K562 (cell line): ENCODE measurements at regions not wholly inside any gene's neighbourhood (a gene's known extent, or its start where the extent isn't known, plus 50 kb on each side); places are given as distances from the start of the nearest gene placed in this dataset.

Experiments
- ATAC-seq: fragments of 200-7000 bp; cut with Tn5 transposase; 3 replicates; pipeline ENCODE4 v1.9.1; 2020; ENCODE audit warnings: moderate library complexity
- BruUV-seq: library from RNA; stranded (reverse); fragments of 400-500 nt; replicated peaks from 2 replicates; lab custom pipeline; 2021; lab: Mats Ljungman, UMichigan
- CTCF ChIA-PET: fragments of 300-600 bp; formaldehyde crosslinking; extraction: SDS; loops from one replicate; lab custom pipeline; 2021; ENCODE audit warnings: low intra/inter-chr PET ratio; lab: Yijun Ruan, JAX
- POLR2A ChIA-PET: fragments of 300-600, 350-650 bp; sonication (Branson Sonifier 250); formaldehyde crosslinking; extraction: SDS; loops from one replicate; lab custom pipeline; 2021; ENCODE audit warnings: antibody characterized with exemption, inconsistent platforms; lab: Yijun Ruan, JAX
- DNase-seq, 4 experiments: peaks; one replicate each; pipeline versions ENCODE4 v3.0.0 to v3.0.0-alpha.2; 2011 to 2018; ENCODE audit warnings: low spot score in 3 of 4, mixed read lengths in 3 of 4; ENCODE audit errors: extremely low read depth in 1 of 4
- FAIRE-seq: peaks from 2 replicates; lab custom pipeline; 2011; peaks lifted over from hg19 to GRCh38; lab: Jason Lieb, UNC
- H2AFZ ChIP-seq: 2 replicates; pipeline ENCODE4 v1.6.0; 2011; ENCODE audit warnings: low read depth, low read length, control low read depth, inconsistent platforms
- H3K27ac ChIP-seq: fragments of 200-600 bp; 3 replicates; pipeline ENCODE4 v1.8.0; 2011; ENCODE audit warnings: low read depth, mild to moderate bottlenecking, control low read depth, inconsistent platforms, low read length, moderate library complexity, mixed read lengths; ENCODE audit errors: extremely low read depth
- H3K27me3 ChIP-seq, 2 experiments: fragments of 300-600 bp in 1 of 2; 2 replicates in 1 of 2; 3 replicates in 1 of 2; pipeline versions ENCODE4 v1.6.0 to v1.8.0; 2011; ENCODE audit warnings: inconsistent platforms in 2 of 2, low read length in 2 of 2, mild to moderate bottlenecking in 1 of 2, mixed read lengths in 1 of 2, moderate library complexity in 1 of 2; ENCODE audit not compliant: control insufficient read depth in 2 of 2, insufficient read depth in 2 of 2
- H3K36me3 ChIP-seq: fragments of 300-600 bp; 3 replicates; pipeline ENCODE4 v1.8.0; 2011; ENCODE audit warnings: mild to moderate bottlenecking, low read length, inconsistent platforms; ENCODE audit not compliant: control insufficient read depth, insufficient read depth
- H3K4me1 ChIP-seq, 2 experiments: fragments of 200-600 bp in 1 of 2; replicated peaks in 1 of 2; 2 replicates in 1 of 2; 3 replicates in 1 of 2; pipeline versions ENCODE4 v1.5.1 to v1.8.0; 2011; ENCODE audit warnings: inconsistent platforms in 2 of 2, low read length in 2 of 2, mild to moderate bottlenecking in 1 of 2, mixed read lengths in 1 of 2, moderate library complexity in 1 of 2; ENCODE audit not compliant: control insufficient read depth in 2 of 2, insufficient read depth in 2 of 2
- H3K4me2 ChIP-seq: 2 replicates; pipeline ENCODE4 v1.6.1; 2011; ENCODE audit warnings: low read length, control low read depth, inconsistent platforms, mixed read lengths; ENCODE audit not compliant: insufficient read depth
- H3K4me3 ChIP-seq: fragments of 200-600 bp; sonication (generic), shearing (Covaris generic); 2 replicates; pipeline ENCODE4 v1.5.1; 2016; ENCODE audit warnings: control low read depth, inconsistent platforms
- H3K79me2 ChIP-seq: fragments of 200-600 bp; 3 replicates; pipeline ENCODE4 v1.8.0; 2011; ENCODE audit warnings: low read length, inconsistent platforms; ENCODE audit not compliant: control insufficient read depth, insufficient read depth
- H3K9ac ChIP-seq, 2 experiments: 2 replicates each; pipeline versions ENCODE4 v1.6.0 to v1.6.1; 2011; ENCODE audit warnings: low read depth in 2 of 2, low read length in 2 of 2, control low read depth in 1 of 2, inconsistent platforms in 1 of 2, mild to moderate bottlenecking in 1 of 2, mixed read lengths in 1 of 2; ENCODE audit not compliant: insufficient read depth in 1 of 2
- H3K9me1 ChIP-seq: one replicate; pipeline ENCODE4 v1.6.0; 2011; ENCODE audit warnings: inconsistent platforms, mild to moderate bottlenecking, low read length, moderate library complexity; ENCODE audit not compliant: control insufficient read depth, insufficient read depth
- H3K9me3 ChIP-seq: replicated peaks from 2 replicates; pipeline ENCODE4 v1.5.1; 2011; ENCODE audit warnings: low read depth, low read length, inconsistent platforms; ENCODE audit not compliant: control insufficient read depth, insufficient read depth
- H4K20me1 ChIP-seq: replicated peaks from 2 replicates; pipeline ENCODE4 v1.6.1; 2011; ENCODE audit warnings: low read length, inconsistent platforms, mixed read lengths; ENCODE audit not compliant: control insufficient read depth, insufficient read depth
- CBX3 ChIP-seq, 2 experiments: IDR thresholded peaks; 1 replicate in 1 of 2; 2 replicates in 1 of 2; pipeline ENCODE4 v1.6.1; 2012; ENCODE audit warnings: inconsistent platforms in 2 of 2, low read length in 2 of 2, borderline replicate concordance in 1 of 2, control low read depth in 1 of 2
- CXXC5 ChIP-seq: fragments of 250-450 bp; sonication (Bioruptor Pico); IDR thresholded peaks from 2 replicates; pipeline ENCODE4 v1.8.0; 2022; ENCODE audit warnings: inconsistent platforms, mild to moderate bottlenecking, moderate library complexity
- MED1 ChIP-seq: sonication (generic); formaldehyde crosslinking; IDR thresholded peaks from 2 replicates; pipeline ENCODE4 v1.8.1; 2023; ENCODE audit warnings: missing genetic modification reagents, borderline replicate concordance
- RAD21 ChIP-seq, 2 experiments: fragments of 250-450 bp in 1 of 2; fragments of 450-650 bp in 1 of 2; sonication (Bioruptor Pico) in 1 of 2; formaldehyde crosslinking in 1 of 2; IDR thresholded peaks in 1 of 2; conservative IDR thresholded peaks in 1 of 2; 2 replicates each; pipeline versions ENCODE4 v1.4.0 to v1.8.0; 2020 to 2022; ENCODE audit warnings: mild to moderate bottlenecking in 2 of 2, moderate library complexity in 1 of 2
- SMAD2 ChIP-seq: fragments of 150-350 bp; IDR thresholded peaks from 2 replicates; pipeline ENCODE4 v1.6.1; 2014; ENCODE audit warnings: low read depth, mild to moderate bottlenecking, low read length
- WGBS: fragments of 100-300 bp; shearing (Covaris generic); methylation state at CpG from one replicate; pipeline ENCODE4 v1.1.6; 2016; ENCODE audit warnings: low coverage, mixed read lengths; ENCODE audit not compliant: insufficient coverage; ENCODE audit errors: missing lambda C conversion rate; 5-methylcytosine and 5-hydroxymethylcytosine counted together
- in situ Hi-C: fragments of 300-500 bp; cut with MboI; formaldehyde crosslinking; loops from 4 replicates; pipeline ENCODE4 v1.15.0; 2018; ENCODE audit warnings: inconsistent platforms, mixed read lengths
- intact Hi-C: fragments of 100-400 bp; cut with micrococcal nuclease; formaldehyde crosslinking; loops from 2 replicates; pipeline ENCODE4 v1.14.2; 2022
- TF ChIP-seq, protein P1 (sequence below): fragments of 450-650 bp; formaldehyde crosslinking; IDR thresholded peaks from 2 replicates; pipeline ENCODE4 v1.4.0; 2020; ENCODE audit warnings: mild to moderate bottlenecking, moderate library complexity
- TF ChIP-seq, protein P2 (sequence below), 2 experiments: fragments of 450-650 bp; formaldehyde crosslinking in 1 of 2; IDR thresholded peaks; 2 replicates each; pipeline versions ENCODE4 v1.4.0 to v1.6.1; 2014 to 2020; ENCODE audit warnings: mild to moderate bottlenecking in 2 of 2, borderline replicate concordance in 1 of 2, low read depth in 1 of 2

GRCh38 chr16:80466024-80466987, 74.5 kb upstream of the DYNLRB2 start:
- Histone ChIP-seq H3K36me3 (no peaks in the 10 kb centered on the region), H3K9me1 (no peaks in the 10 kb centered on the region), H3K9me3 (no peaks in the 10 kb centered on the region), H4K20me1 (0 out of 2 replicates have a peak, but pooled peaks cover 6% of the 10 kb centered on the region), H3K4me1 (no peaks in the 10 kb centered on the region), H3K27me3 (no peaks in the 10 kb centered on the region), H3K9ac (no peak overlapping the region), H3K27ac (no peak overlapping the region), H2AFZ (no peak overlapping the region), H3K4me2 (no peak overlapping the region), H3K79me2 (no peaks in the 10 kb centered on the region), H3K4me3 (no peak overlapping the region)
- POLR2A ChIA-PET, result interaction anchor here (0.6 to 1.3 kb wide), 5 partner anchors 8 to 1263 kb away, joined by 3 to 6 read pairs (median 3); no protein-coding TSS in a partner anchor
- ATAC-seq, result peak; percentile 100
- FAIRE-seq, result peak; percentile 86
- 3% methylated on average over 24 of the region's 24 CpGs for WGBS
- peak; percentile 80 to 86 (median 85) for DNase-seq
- intact Hi-C loops, result loop anchor here (1.0 to 10.0 kb wide), 2 partner anchors 192 to 382 kb away; no protein-coding TSS in a partner anchor
- CTCF ChIA-PET, result interaction anchor here (1.0 to 1.1 kb wide), 2 partner anchors 1760 to 1963 kb away, joined by 3 to 4 read pairs; no protein-coding TSS in a partner anchor
- in situ Hi-C loops, result no loop called here
- no TSS peak for BruUV-seq
- TF ChIP-seq SMAD2 (no peak), RAD21 (CRISPR knock-in tag; conservative IDR thresholded peaks at IDR 0.05 in 1 of 2, IDR thresholded peaks at IDR 0.05 in 1 of 2) (peak; percentile 87 to 94), CXXC5 (CRISPR knock-in tag) (0 out of 2 replicates have a peak, but pooled peaks have one; percentile 14), MED1 (CRISPR knock-in tag) (no peak), CBX3 (IDR thresholded peaks at IDR 0.05; ENCODE audit: borderline replicate concordance in 1 of 2, low read length in 2 of 2) (no peak)
- TF ChIP-seq, protein P1, sequence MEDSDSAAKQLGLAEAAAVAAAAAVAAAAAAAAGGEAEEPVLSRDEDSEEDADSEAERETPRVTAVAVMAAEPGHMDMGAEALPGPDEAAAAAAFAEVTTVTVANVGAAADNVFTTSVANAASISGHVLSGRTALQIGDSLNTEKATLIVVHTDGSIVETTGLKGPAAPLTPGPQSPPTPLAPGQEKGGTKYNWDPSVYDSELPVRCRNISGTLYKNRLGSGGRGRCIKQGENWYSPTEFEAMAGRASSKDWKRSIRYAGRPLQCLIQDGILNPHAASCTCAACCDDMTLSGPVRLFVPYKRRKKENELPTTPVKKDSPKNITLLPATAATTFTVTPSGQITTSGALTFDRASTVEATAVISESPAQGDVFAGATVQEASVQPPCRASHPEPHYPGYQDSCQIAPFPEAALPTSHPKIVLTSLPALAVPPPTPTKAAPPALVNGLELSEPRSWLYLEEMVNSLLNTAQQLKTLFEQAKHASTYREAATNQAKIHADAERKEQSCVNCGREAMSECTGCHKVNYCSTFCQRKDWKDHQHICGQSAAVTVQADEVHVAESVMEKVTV (CRISPR knock-in tag), result peak; percentile 84
- TF ChIP-seq, protein P2, sequence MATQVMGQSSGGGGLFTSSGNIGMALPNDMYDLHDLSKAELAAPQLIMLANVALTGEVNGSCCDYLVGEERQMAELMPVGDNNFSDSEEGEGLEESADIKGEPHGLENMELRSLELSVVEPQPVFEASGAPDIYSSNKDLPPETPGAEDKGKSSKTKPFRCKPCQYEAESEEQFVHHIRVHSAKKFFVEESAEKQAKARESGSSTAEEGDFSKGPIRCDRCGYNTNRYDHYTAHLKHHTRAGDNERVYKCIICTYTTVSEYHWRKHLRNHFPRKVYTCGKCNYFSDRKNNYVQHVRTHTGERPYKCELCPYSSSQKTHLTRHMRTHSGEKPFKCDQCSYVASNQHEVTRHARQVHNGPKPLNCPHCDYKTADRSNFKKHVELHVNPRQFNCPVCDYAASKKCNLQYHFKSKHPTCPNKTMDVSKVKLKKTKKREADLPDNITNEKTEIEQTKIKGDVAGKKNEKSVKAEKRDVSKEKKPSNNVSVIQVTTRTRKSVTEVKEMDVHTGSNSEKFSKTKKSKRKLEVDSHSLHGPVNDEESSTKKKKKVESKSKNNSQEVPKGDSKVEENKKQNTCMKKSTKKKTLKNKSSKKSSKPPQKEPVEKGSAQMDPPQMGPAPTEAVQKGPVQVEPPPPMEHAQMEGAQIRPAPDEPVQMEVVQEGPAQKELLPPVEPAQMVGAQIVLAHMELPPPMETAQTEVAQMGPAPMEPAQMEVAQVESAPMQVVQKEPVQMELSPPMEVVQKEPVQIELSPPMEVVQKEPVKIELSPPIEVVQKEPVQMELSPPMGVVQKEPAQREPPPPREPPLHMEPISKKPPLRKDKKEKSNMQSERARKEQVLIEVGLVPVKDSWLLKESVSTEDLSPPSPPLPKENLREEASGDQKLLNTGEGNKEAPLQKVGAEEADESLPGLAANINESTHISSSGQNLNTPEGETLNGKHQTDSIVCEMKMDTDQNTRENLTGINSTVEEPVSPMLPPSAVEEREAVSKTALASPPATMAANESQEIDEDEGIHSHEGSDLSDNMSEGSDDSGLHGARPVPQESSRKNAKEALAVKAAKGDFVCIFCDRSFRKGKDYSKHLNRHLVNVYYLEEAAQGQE (IDR thresholded peaks at IDR 0.05; ENCODE audit: borderline replicate concordance), result peak; percentile 70
- TF ChIP-seq, protein P2 (CRISPR knock-in tag; IDR thresholded peaks at IDR 0.05; ENCODE audit: low read depth), result no peak
